DLD1 (cell line): ENCODE measurements at regions not wholly inside any gene's neighbourhood (a gene's known extent, or its start where the extent isn't known, plus 50 kb on each side); places are given as distances from the start of the nearest gene placed in this dataset.

ENCODE experiments used
- in situ Hi-C: cut with HindIII; loops from 2 replicates; pipeline ENCODE4 v1.10.0; 2017; ENCODE audit warnings: low sequenced_read_pairs

- in situ Hi-C loops = no loop called here
Measured at GRCh38 chr7:41255113-41255512, 447.8 kb downstream of the INHBA start.

GRCh38 chr7:41252957-41253356, 449.9 kb downstream of the INHBA start:
- in situ Hi-C loops = no loop called here

DNA sequence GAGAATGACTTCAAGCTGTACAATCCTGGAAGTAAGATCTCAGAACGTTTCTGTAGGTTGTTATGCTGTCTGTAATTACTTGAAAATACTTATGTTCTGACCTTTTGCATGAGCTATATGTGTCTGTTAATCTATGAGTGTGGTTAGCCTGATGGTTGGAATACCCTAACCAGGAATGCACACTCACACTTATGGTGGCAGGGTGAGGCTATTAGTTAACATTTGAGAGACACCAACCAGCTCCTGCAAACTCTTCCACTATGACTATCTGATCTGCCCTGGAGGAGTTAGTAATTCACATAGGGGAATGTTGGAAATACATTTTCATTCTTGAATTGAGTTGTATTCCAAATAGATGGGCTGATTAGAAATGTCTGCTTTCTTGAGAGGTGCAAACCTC, 450.3 kb downstream of the INHBA start:
- in situ Hi-C loops = no loop called here

- in situ Hi-C loops = no loop called here
Measured at GRCh38 chr7:41247143-41247865, 455.6 kb downstream of the INHBA start.

- in situ Hi-C loops = no loop called here
Measured at GRCh38 chr7:41245916-41246315, 457.0 kb downstream of the INHBA start.

GRCh38 chr7:41244246-41244645, 458.6 kb downstream of the INHBA start:
- in situ Hi-C loops = no loop called here

GRCh38 chr7:41241641-41242040, 461.2 kb downstream of the INHBA start:
- in situ Hi-C loops = no loop called here

DNA sequence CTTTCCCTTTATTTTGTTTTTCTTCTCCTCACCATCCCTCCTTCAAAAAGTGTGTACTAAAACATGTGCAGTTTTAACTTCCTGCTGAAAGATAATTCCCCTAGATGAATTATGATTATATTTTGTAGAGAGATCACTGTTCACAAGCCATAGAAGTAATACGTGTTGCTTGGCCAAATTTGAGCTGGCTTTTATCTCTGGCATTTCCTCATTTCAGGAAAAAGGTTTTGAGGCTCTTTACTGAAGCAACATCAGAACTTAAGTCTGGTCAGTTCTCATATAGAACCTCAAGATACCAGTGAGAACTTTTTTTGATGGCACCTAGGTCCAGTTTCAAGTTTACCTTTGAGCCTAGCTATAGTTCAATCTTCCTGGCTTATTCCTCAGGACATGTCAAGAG, 463.3 kb downstream of the INHBA start:
- in situ Hi-C loops = no loop called here

- in situ Hi-C loops = no loop called here
Measured at GRCh38 chr7:41238851-41239331, 464.0 kb downstream of the INHBA start.

- in situ Hi-C loops = no loop called here
Measured at GRCh38 chr7:41237956-41238355, 464.9 kb downstream of the INHBA start.

DNA sequence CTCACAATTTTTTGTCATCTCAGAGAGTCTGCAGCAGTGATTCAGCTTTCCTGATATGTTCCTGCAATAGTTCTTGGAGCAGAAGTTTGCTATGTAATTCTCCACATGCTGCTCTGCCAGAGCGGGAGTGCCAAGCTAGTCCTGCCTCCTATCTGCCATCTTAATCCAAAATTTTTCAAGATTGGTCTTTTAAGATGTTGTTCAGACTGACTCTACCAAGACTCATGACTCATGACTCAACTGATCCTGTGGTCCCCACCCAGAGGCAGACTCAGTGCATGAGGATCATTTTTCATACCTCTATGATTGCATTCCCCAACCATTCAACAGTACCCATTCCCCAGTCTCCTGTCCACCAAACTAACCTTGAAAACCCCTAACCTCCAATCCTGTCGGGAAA, 470.8 kb downstream of the INHBA start:
- in situ Hi-C loops = no loop called here

GRCh38 chr7:41224063-41224763, 478.7 kb downstream of the INHBA start:
- in situ Hi-C loops = no loop called here

GRCh38 chr7:41222746-41223145, 480.1 kb downstream of the INHBA start:
- in situ Hi-C loops = no loop called here

DNA sequence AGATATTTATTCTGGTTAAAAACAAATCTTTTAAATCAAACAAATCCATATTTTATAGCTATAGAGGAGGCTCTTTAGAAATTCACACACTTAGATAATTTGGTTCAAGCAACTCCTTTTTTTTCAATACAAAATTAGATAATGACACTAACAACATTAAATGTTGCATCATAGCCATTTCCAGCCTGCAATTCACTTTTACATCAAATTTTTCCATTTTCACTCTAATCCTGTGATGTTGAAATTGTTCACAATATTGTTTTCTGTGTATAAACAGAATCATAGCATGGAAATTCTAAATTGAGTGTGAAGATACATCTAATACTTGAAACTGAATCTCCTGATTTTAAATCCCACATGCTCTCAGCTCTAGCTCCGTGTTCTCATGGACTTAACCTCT, 482.6 kb downstream of the INHBA start:
- in situ Hi-C loops = no loop called here

DNA sequence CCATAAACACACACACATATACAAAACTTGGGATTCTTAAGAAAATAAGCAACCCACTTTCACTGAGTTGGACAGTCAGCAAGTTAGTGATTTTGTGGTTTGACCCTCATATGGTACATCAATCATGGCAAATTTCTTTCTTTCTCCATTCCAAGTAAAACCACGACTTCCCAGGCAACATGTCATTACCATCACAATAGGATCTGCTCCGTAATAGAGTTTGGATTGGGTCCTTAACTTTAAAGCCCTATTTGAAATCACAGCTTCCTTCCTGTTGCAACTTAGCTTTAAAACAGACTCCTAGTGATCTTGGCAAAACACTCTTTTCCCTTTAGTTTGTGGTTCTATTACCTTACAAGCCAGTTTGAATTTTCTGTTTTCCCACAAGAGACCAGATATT, 483.6 kb downstream of the INHBA start:
- in situ Hi-C loops = no loop called here

DNA sequence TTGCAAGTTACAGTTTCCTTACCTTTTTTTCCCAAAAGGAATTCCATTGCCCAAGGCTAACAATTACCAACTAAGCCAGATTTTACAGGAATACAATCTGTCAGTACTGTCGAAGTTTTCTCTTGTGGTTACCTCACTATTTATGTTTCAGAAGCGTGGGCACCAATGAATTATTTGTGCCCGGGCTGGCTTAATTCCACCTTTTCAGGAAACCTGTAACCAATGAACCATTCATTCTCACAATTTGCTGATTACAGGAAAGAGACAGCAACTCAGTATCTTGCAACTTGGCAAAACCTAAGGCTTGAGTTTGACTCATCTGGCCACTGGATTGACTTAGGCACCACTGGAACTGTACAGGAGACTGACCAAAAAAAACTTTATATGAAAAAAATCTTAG, 485.6 kb downstream of the INHBA start:
- in situ Hi-C loops = no loop called here

DNA sequence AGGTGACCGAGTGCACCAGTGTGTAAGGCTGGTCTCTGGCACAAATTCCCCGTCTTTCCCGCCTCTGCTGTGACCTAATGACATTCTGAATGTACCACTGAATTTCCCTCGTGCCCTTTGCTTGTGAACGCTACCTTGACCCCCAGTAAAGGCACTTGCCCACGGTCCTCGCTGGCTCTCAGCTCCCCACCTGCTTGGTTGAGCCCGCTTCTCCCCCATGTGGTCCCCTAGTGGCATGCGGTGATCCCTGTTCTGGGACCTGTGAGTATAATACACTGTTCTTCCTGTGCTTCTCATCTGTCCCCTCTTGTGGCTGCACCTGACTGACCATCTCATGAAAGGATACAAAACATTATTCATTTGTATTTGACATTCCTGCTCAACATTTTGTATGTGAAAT, 495.7 kb downstream of the INHBA start:
- in situ Hi-C loops = no loop called here

DNA sequence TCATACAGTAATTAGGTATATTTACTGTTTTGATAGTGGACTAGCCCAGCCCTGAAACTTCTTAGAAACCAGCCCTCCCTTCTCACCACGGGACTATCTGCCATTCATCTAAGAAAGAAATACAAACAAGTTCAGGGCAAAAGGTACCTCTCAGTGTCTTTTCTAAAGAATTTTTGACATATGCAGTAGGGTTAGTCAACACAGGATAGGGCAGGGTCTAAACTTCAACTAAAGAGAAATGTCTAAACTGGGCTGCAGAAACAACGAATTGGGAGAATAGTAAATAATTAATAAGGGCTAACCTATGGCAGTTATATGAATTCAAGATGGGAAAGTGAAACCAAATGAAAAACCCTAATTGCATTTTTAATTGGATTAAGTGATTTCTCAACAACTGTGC, 496.6 kb downstream of the INHBA start:
- in situ Hi-C loops = no loop called here

GRCh38 chr7:41205600-41205999, 497.3 kb downstream of the INHBA start:
- in situ Hi-C loops = no loop called here

GRCh38 chr7:41203542-41203941, 499.3 kb downstream of the INHBA start:
- in situ Hi-C loops = no loop called here

DNA sequence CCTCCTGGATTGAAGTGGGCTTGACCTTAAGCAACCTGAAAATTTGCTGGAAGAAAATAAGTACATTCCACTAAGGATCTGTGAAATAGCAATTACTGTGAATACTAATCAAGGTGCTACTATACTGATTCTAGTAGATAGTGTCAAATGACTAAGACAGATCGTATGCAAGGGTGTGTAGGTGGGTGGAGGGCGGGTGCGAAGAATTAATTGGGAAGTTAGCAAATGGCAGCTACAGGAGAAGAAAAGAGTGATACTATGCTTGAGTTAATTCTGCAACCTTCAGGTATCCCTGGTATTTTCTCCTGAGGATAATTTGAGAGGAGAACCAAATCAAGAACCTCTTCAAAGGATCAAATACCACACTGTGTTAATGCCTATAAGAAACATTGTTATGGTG, 501.9 kb downstream of the INHBA start:
- in situ Hi-C loops = no loop called here

DNA sequence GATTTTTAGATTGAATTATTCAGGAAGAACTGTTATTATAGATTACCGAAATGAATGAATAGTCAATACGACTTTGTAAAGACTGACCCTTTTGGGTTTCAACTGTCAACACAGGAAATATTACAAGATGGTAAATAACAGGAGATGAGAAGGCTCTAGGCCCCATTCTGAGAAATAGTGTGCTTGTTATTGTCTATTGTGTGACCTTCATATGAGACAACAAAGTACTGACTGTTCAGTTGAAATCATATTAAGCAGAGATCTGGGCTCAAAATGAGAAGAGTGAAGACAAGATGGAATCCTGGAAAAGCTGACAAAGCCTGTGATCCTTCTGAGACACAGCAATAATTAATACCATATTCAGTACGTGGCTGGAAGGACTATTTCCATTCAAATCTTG, 503.8 kb downstream of the INHBA start:
- in situ Hi-C loops = no loop called here

- in situ Hi-C loops = no loop called here
Measured at GRCh38 chr7:41198502-41198901, 504.4 kb downstream of the INHBA start.
